Neural cell (in vitro differentiated cells): ENCODE measurements at regions not wholly inside any gene's neighbourhood (a gene's known extent, or its start where the extent isn't known, plus 50 kb on each side); places are given as distances from the start of the nearest gene placed in this dataset.

ENCODE experiments used
- EZH2 ChIP-seq: fragments of 200-600, 300-800 bp; shearing (Covaris generic), sonication (generic); IDR thresholded peaks from 2 replicates; pipeline ENCODE4 v1.6.1; 2014; ENCODE audit warnings: antibody characterized with exemption, low read length, borderline replicate concordance, mild to moderate bottlenecking; ENCODE audit not compliant: insufficient read depth, poor library complexity, severe bottlenecking
- POLR2AphosphoS5 ChIP-seq: IDR thresholded peaks from 2 replicates; pipeline ENCODE4 v1.6.1; 2012
- SMC3 ChIP-seq: fragments of 450-650 bp; conservative IDR thresholded peaks from 2 replicates; pipeline ENCODE4 v1.6.1; 2014; ENCODE audit warnings: antibody characterized with exemption, mild to moderate bottlenecking, moderate library complexity; ENCODE audit not compliant: poor library complexity
- TAF1 ChIP-seq: IDR thresholded peaks from 2 replicates; pipeline ENCODE4 v1.6.1; 2012; ENCODE audit warnings: low read depth
- TF ChIP-seq, protein P1 (sequence below): fragments of 450-650 bp; IDR thresholded peaks from 2 replicates; pipeline ENCODE4 v1.5.1; 2014; ENCODE audit warnings: antibody characterized with exemption, mild to moderate bottlenecking, moderate library complexity; ENCODE audit not compliant: poor library complexity, severe bottlenecking

GRCh38 chr6:890995-891394 lies 198.1 kb upstream of the EXOC2 start:
- TF ChIP-seq POLR2AphosphoS5 = no peak
- no peak for TF ChIP-seq SMC3
- TF ChIP-seq TAF1 = no peak
- TF ChIP-seq, protein P1, sequence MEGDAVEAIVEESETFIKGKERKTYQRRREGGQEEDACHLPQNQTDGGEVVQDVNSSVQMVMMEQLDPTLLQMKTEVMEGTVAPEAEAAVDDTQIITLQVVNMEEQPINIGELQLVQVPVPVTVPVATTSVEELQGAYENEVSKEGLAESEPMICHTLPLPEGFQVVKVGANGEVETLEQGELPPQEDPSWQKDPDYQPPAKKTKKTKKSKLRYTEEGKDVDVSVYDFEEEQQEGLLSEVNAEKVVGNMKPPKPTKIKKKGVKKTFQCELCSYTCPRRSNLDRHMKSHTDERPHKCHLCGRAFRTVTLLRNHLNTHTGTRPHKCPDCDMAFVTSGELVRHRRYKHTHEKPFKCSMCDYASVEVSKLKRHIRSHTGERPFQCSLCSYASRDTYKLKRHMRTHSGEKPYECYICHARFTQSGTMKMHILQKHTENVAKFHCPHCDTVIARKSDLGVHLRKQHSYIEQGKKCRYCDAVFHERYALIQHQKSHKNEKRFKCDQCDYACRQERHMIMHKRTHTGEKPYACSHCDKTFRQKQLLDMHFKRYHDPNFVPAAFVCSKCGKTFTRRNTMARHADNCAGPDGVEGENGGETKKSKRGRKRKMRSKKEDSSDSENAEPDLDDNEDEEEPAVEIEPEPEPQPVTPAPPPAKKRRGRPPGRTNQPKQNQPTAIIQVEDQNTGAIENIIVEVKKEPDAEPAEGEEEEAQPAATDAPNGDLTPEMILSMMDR = no peak
- no peak for TF ChIP-seq EZH2
